AG09309 (cell line): ENCODE measurements at regions not wholly inside any gene's neighbourhood (a gene's known extent, or its start where the extent isn't known, plus 50 kb on each side); places are given as distances from the start of the nearest gene placed in this dataset.

ENCODE experiments used
- DNase-seq: peaks from one replicate; pipeline ENCODE4 v3.0.0-alpha.2; 2010; ENCODE audit warnings: low read depth
- H3K4me3 ChIP-seq: 2 replicates; pipeline ENCODE4 v1.5.1; 2011; ENCODE audit warnings: mild to moderate bottlenecking, low read depth, low read length, moderate library complexity; ENCODE audit not compliant: control insufficient read depth
- TF ChIP-seq, protein P1 (sequence below): IDR thresholded peaks from 2 replicates; pipeline ENCODE4 v1.5.1; 2011; ENCODE audit warnings: mild to moderate bottlenecking, low read depth, low read length, inconsistent platforms; ENCODE audit not compliant: insufficient read depth, control insufficient read depth; ENCODE audit errors: missing control alignments

DNA sequence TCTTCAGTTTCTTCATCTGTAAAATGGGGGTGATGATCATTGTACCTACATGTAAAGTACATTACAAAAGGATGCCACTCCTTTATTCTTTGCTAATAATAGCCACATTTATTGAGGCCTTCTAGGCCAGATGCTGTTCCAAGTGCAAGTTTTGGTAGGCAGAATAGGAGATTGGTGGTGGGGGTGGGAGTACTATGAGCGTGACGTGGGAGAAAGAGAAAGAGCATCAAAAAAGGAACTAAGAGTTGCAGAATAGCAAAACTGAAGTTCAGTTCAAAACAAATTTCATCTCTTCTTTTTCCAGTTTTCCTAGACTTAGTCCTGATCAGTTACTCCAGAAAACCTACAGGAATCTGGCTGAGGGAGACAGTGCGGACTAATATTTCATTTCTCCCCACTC is 174.1 kb downstream of the SNX18 start:
- DNase-seq: no peak
- TF ChIP-seq, protein P1, sequence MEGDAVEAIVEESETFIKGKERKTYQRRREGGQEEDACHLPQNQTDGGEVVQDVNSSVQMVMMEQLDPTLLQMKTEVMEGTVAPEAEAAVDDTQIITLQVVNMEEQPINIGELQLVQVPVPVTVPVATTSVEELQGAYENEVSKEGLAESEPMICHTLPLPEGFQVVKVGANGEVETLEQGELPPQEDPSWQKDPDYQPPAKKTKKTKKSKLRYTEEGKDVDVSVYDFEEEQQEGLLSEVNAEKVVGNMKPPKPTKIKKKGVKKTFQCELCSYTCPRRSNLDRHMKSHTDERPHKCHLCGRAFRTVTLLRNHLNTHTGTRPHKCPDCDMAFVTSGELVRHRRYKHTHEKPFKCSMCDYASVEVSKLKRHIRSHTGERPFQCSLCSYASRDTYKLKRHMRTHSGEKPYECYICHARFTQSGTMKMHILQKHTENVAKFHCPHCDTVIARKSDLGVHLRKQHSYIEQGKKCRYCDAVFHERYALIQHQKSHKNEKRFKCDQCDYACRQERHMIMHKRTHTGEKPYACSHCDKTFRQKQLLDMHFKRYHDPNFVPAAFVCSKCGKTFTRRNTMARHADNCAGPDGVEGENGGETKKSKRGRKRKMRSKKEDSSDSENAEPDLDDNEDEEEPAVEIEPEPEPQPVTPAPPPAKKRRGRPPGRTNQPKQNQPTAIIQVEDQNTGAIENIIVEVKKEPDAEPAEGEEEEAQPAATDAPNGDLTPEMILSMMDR: no peak

DNA sequence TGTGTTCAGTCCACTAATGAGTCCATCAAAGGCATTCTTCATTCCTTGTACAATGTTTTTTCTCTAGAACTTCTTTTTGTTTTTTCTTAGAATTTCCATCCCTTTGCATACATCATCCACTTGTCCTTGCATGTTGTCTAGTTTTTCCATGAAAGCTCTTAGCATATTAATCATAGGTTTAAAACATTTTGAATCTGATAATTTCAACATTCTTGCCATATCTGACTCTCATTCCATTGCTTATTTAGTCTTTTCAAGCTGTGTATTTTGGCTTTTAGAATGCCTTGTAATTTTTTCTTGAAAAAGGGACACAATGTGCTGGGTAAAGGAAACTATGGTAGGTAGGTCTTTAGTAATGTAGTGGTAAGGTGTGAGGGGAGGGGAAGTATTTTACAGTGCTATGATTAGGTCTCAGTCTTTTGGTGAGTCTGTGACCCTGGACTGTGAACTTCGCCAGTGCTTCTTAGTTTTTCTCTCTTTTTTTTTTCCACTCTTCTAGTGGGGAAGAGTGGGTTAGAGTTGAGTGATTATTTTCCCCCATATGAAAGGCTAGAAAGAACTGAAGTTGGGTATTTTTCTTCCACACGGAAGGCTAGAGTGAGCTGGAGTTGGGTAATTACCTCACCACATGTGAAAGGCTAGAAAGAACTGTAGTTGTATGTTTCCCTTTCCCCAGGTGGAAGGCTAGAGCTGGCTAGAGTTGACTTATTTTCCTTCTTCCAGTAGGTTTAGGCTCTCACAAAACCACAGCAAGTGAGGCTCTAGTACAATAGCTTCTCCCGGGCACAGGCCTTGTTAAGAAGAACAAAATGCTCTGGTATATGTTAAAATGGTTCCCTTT is 172.1 kb downstream of the SNX18 start:
- no peak overlapping the region for H3K4me3 ChIP-seq
- no peak for DNase-seq
- TF ChIP-seq, protein P1: no peak

More for the DNA sequence above, 174.1 kb downstream of the SNX18 start:
- no peak overlapping the region for H3K4me3 ChIP-seq

DNA sequence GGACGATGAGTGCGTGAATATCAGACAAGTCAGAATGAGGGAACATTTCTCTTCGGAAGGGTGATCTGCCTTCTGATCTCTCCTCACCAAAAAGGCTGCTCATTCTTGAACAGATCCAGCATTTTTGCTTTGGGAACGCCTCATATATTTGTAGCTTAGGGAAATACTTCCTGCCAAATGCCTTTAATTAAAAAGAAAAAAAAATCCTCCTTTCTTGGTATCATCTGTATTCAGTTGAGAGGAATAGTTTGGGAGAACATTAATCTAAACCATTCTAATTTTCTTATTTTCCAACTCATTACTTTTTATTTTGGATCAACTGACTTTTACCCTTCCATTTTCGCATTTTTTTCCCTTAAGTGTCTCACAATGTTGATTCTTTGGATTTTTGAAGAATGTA is 163.4 kb downstream of the SNX18 start:
- no peak overlapping the region for H3K4me3 ChIP-seq
- no peak for DNase-seq
- TF ChIP-seq, protein P1: no peak

DNA sequence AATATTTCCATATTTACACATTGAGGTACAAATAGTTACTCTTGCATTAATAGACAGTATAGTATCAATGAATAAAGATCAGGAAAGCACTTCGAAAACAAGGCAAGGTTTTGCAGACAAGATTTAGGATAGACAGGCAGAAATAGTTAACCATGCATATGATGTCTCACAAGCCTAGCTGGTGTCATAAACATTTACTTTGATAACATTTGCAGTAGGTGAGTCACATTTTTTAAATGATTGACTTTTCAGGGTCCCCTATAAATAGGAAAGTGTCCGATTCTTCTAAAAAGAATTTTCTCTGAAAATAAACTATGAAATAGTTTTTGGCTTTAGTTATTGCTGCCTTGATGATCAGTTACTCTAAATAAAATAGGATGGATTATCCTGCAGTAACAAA is 162.1 kb downstream of the SNX18 start:
- H3K4me3 ChIP-seq: no peak overlapping the region
- DNase-seq: no peak
- TF ChIP-seq, protein P1: no peak

DNA sequence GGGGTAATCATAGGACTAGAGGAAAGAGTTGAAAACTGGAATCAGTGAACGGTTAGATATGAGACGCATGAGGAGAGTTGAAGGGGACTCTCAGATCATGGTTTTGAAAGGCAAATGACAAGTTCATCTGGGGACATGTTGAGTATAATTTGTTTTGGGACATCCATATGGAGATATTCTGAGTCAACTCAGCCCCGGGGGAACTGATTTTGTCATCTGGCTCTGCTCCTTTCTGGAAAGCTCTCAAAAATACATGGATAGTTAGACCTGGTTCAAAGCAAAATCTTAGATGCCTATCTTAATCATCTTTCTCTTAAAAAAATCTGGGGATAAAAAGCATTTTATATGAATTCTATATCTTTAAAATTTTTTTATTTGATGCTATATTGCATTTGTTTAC is 161.2 kb downstream of the SNX18 start:
- TF ChIP-seq, protein P1: no peak
- no peak overlapping the region for H3K4me3 ChIP-seq
- DNase-seq: no peak

DNA sequence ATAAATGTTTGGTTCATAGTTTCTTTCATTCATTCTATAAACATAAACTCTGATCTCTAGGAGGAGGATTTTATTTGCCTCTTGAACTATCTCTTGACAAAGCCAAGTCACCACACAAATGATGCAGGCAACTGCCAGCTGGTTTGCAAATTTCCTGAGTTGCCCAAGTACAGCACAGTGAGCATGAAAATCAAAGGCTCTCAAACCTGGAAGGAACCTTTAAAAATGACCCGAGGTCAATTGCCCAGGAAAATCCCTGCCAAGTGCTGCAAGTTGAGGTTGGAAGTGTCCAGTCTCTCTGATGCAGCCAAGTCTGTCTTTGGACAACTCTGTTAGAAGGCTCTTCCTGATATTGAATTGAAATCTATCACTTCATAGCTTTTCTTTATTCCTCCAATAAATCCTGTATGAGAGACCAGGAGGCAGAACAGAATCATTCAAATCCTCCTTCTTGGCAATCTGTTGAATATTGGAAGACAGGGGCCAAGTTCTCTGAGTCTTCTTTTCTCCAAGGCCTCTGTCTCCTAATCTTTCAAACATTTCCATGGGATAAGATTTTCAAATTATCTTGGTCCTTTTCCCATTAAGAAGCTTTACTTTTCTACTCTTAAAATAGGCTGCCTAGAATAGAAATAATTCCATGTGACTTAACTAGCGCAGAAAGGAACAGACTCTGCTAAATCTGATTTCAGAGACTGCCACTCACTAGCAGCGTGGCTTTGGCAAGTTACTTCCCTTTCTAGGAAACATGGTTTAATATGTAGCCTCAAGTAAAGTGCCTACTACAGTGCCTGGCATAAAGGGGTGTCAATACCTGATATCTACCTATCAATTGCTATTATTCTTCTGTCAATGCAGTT is 159.2 kb downstream of the SNX18 start:
- H3K4me3 ChIP-seq: no peak overlapping the region
- TF ChIP-seq, protein P1: no peak
- DNase-seq: no peak
